ENCODE measurements at regions not wholly inside any gene's neighbourhood (a gene's known extent, or its start where the extent isn't known, plus 50 kb on each side); places are given as distances from the start of the nearest gene placed in this dataset.

- no peak for TF ChIP-seq MYC (IDR thresholded peaks at IDR 0.05; ENCODE audit: low read depth, low read length)
- TF ChIP-seq CTCF (IDR thresholded peaks at IDR 0.05; ENCODE audit: low read depth, low read length), result no peak
- TF ChIP-seq POLR2A (IDR thresholded peaks at IDR 0.05; ENCODE audit: extremely low read depth, insufficient read length), result no peak
- no peak for TF ChIP-seq MAX (IDR thresholded peaks at IDR 0.05; ENCODE audit: low read depth, low read length)
- no peak overlapping the region for H3K4me3 ChIP-seq (ENCODE audit: low read depth, low read length)
- DNase-seq (ENCODE audit: low read depth), result no peak
Measured at GRCh38 chr13:105897575-105897974, 637.9 kb downstream of the EFNB2 start.

- no peak overlapping the region for H3K4me3 ChIP-seq (ENCODE audit: low read depth, low read length)
- no peak for DNase-seq (ENCODE audit: low read depth)
- TF ChIP-seq MAX (IDR thresholded peaks at IDR 0.05; ENCODE audit: low read depth, low read length), result no peak
- no peak for TF ChIP-seq POLR2A (IDR thresholded peaks at IDR 0.05; ENCODE audit: extremely low read depth, insufficient read length)
- TF ChIP-seq CTCF (IDR thresholded peaks at IDR 0.05; ENCODE audit: low read depth, low read length), result no peak
- TF ChIP-seq MYC (IDR thresholded peaks at IDR 0.05; ENCODE audit: low read depth, low read length), result no peak
Measured at GRCh38 chr13:105894697-105895096, 640.8 kb downstream of the EFNB2 start.

GRCh38 chr13:105890509-105890908 lies 645.0 kb downstream of the EFNB2 start:
- no peak overlapping the region for H3K4me3 ChIP-seq (ENCODE audit: low read depth, low read length)
- no peak for TF ChIP-seq MYC (IDR thresholded peaks at IDR 0.05; ENCODE audit: low read depth, low read length)
- TF ChIP-seq CTCF (IDR thresholded peaks at IDR 0.05; ENCODE audit: low read depth, low read length), result no peak
- TF ChIP-seq MAX (IDR thresholded peaks at IDR 0.05; ENCODE audit: low read depth, low read length), result no peak
- no peak for TF ChIP-seq POLR2A (IDR thresholded peaks at IDR 0.05; ENCODE audit: extremely low read depth, insufficient read length)
- no peak for DNase-seq (ENCODE audit: low read depth)

- DNase-seq (ENCODE audit: low read depth), result no peak
- H3K4me3 ChIP-seq (ENCODE audit: low read depth, low read length), result no peak overlapping the region
- TF ChIP-seq MAX (IDR thresholded peaks at IDR 0.05; ENCODE audit: low read depth, low read length) (no peak), CTCF (IDR thresholded peaks at IDR 0.05; ENCODE audit: low read depth, low read length) (no peak), MYC (IDR thresholded peaks at IDR 0.05; ENCODE audit: low read depth, low read length) (no peak), POLR2A (IDR thresholded peaks at IDR 0.05; ENCODE audit: extremely low read depth, insufficient read length) (no peak)
Measured at GRCh38 chr13:105878119-105878700, 657.3 kb downstream of the EFNB2 start.

- no peak for DNase-seq (ENCODE audit: low read depth)
- no peak for TF ChIP-seq MAX (IDR thresholded peaks at IDR 0.05; ENCODE audit: low read depth, low read length)
- no peak for TF ChIP-seq POLR2A (IDR thresholded peaks at IDR 0.05; ENCODE audit: extremely low read depth, insufficient read length)
- no peak for TF ChIP-seq CTCF (IDR thresholded peaks at IDR 0.05; ENCODE audit: low read depth, low read length)
- no peak for TF ChIP-seq MYC (IDR thresholded peaks at IDR 0.05; ENCODE audit: low read depth, low read length)
- H3K4me3 ChIP-seq (ENCODE audit: low read depth, low read length), result no peak overlapping the region
Measured at GRCh38 chr13:105874814-105875213, 660.6 kb downstream of the EFNB2 start.

Measured in NB4 (cell line).